Glutamatergic neuron (in vitro differentiated cells): ENCODE measurements at regions not wholly inside any gene's neighbourhood (a gene's known extent, or its start where the extent isn't known, plus 50 kb on each side); places are given as distances from the start of the nearest gene placed in this dataset.

ENCODE experiments used
- DNase-seq: peaks from one replicate; pipeline ENCODE4 v3.0.0; 2022
- H3K27ac Mint-ChIP-seq: one replicate; pipeline ENCODE4 v1.8.0; 2020; ENCODE audit warnings: mild to moderate bottlenecking, mixed read lengths, inconsistent platforms; ENCODE audit not compliant: unreplicated experiment
- H3K27me3 Mint-ChIP-seq: one replicate; pipeline ENCODE4 v1.8.0; 2020; ENCODE audit warnings: mild to moderate bottlenecking, moderate library complexity, mixed read lengths, inconsistent platforms; ENCODE audit not compliant: unreplicated experiment
- H3K36me3 Mint-ChIP-seq: one replicate; pipeline ENCODE4 v1.8.0; 2020; ENCODE audit warnings: mild to moderate bottlenecking, mixed read lengths, inconsistent platforms; ENCODE audit not compliant: unreplicated experiment
- H3K4me1 Mint-ChIP-seq: one replicate; pipeline ENCODE4 v1.8.0; 2020; ENCODE audit warnings: mild to moderate bottlenecking, low read depth, mixed read lengths, inconsistent platforms; ENCODE audit not compliant: unreplicated experiment
- H3K4me3 Mint-ChIP-seq: one replicate; pipeline ENCODE4 v1.8.0; 2020; ENCODE audit warnings: mild to moderate bottlenecking, mixed read lengths, inconsistent platforms; ENCODE audit not compliant: unreplicated experiment
- H3K9me3 Mint-ChIP-seq: one replicate; pipeline ENCODE4 v1.8.0; 2020; ENCODE audit warnings: mild to moderate bottlenecking, moderate library complexity, mixed read lengths, inconsistent platforms; ENCODE audit not compliant: unreplicated experiment
- CTCF ChIP-seq: fragments of 200-600 bp; sonication (generic); IDR thresholded peaks from one replicate; pipeline ENCODE4 v1.5.0; 2021; ENCODE audit not compliant: partially characterized antibody, unreplicated experiment

- Mint-ChIP-seq H3K36me3 (no peaks in the 10 kb centered on the region), H3K4me1 (peaks cover 17% of the 10 kb centered on the region), H3K4me3 (no peak overlapping the region), H3K27me3 (peaks cover 4% of the 10 kb centered on the region), H3K27ac (no peak overlapping the region), H3K9me3 (no peaks in the 10 kb centered on the region)
- DNase-seq, result no peak
- no peak for TF ChIP-seq CTCF
These were observed 132.2 kb upstream of the SLC24A5 start for GRCh38 chr15:47988564-47988963.

GRCh38 chr15:47990821-47991220 is 130.0 kb upstream of the SLC24A5 start:
- no peak overlapping the region for H3K27ac Mint-ChIP-seq
- peaks cover 20% of the 10 kb centered on the region for H3K4me1 Mint-ChIP-seq
- peaks cover 4% of the 10 kb centered on the region for H3K27me3 Mint-ChIP-seq
- DNase-seq, result no peak
- H3K36me3 Mint-ChIP-seq, result no peaks in the 10 kb centered on the region
- no peaks in the 10 kb centered on the region for H3K9me3 Mint-ChIP-seq
- no peak for TF ChIP-seq CTCF
- H3K4me3 Mint-ChIP-seq, result no peak overlapping the region

- no peaks in the 10 kb centered on the region for H3K36me3 Mint-ChIP-seq
- peaks cover 4% of the 10 kb centered on the region for H3K27me3 Mint-ChIP-seq
- no peak overlapping the region for H3K27ac Mint-ChIP-seq
- TF ChIP-seq CTCF, result no peak
- peaks cover 18% of the 10 kb centered on the region for H3K4me1 Mint-ChIP-seq
- H3K4me3 Mint-ChIP-seq, result no peak overlapping the region
- H3K9me3 Mint-ChIP-seq, result no peaks in the 10 kb centered on the region
- no peak for DNase-seq
These were observed 129.4 kb upstream of the SLC24A5 start for GRCh38 chr15:47991357-47991756.

- TF ChIP-seq CTCF, result no peak
- Mint-ChIP-seq H3K4me1 (peaks cover 3% of the 10 kb centered on the region), H3K27ac (no peak overlapping the region), H3K4me3 (no peak overlapping the region), H3K36me3 (no peaks in the 10 kb centered on the region), H3K9me3 (no peaks in the 10 kb centered on the region), H3K27me3 (peaks cover 4% of the 10 kb centered on the region)
- DNase-seq, result no peak
These were observed 127.7 kb upstream of the SLC24A5 start for GRCh38 chr15:47993051-47993450.

GRCh38 chr15:47997195-47998080 is 123.4 kb upstream of the SLC24A5 start:
- Mint-ChIP-seq H3K27me3 (no peaks in the 10 kb centered on the region), H3K9me3 (no peaks in the 10 kb centered on the region), H3K36me3 (no peaks in the 10 kb centered on the region), H3K4me3 (no peak overlapping the region), H3K4me1 (peaks cover 3% of the 10 kb centered on the region), H3K27ac (no peak overlapping the region)
- DNase-seq, result no peak
- no peak for TF ChIP-seq CTCF
